Activated T-cell treated with anti-CD3 and anti-CD28 coated beads, Interleukin-2, amount 50 U/mL, for 72 hours (primary cell): ENCODE measurements at regions not wholly inside any gene's neighbourhood (a gene's known extent, or its start where the extent isn't known, plus 50 kb on each side); places are given as distances from the start of the nearest gene placed in this dataset.

ENCODE experiments used
- ATAC-seq, 2 donors: fragments of 150-1000 bp; cut with Tn5 transposase; replicated peaks in 1 of 2; 2 replicates each; pipeline ENCODE4 v1.10.0; 2021; ENCODE audit warnings: moderate library complexity in 2 of 2, mild to moderate bottlenecking in 1 of 2
- DNase-seq, 2 donors: peaks; one replicate each; pipeline ENCODE4 v3.0.0; 2021 to 2022; ENCODE audit warnings: mixed read lengths in 1 of 2
- H3K27ac Mint-ChIP-seq: one replicate; pipeline ENCODE4 v1.8.0; 2022; ENCODE audit warnings: mild to moderate bottlenecking, moderate library complexity, mixed read lengths
- H3K27me3 Mint-ChIP-seq: one replicate; pipeline ENCODE4 v1.8.0; 2022; ENCODE audit warnings: low read depth, mixed read lengths
- H3K36me3 Mint-ChIP-seq, 2 donors: one replicate each; pipeline ENCODE4 v1.8.0; 2022; ENCODE audit warnings: mixed read lengths in 2 of 2, mild to moderate bottlenecking in 1 of 2; ENCODE audit not compliant: insufficient read depth in 2 of 2
- H3K4me1 Mint-ChIP-seq: one replicate; pipeline ENCODE4 v1.8.0; 2022; ENCODE audit warnings: low read depth, mixed read lengths
- H3K4me3 Mint-ChIP-seq, 2 donors: one replicate each; pipeline ENCODE4 v1.8.0; 2022; ENCODE audit warnings: mild to moderate bottlenecking in 2 of 2, mixed read lengths in 2 of 2, moderate library complexity in 2 of 2
- H3K9me3 Mint-ChIP-seq, 2 donors: one replicate each; pipeline ENCODE4 v1.8.0; 2022; ENCODE audit warnings: mixed read lengths in 2 of 2

DNA sequence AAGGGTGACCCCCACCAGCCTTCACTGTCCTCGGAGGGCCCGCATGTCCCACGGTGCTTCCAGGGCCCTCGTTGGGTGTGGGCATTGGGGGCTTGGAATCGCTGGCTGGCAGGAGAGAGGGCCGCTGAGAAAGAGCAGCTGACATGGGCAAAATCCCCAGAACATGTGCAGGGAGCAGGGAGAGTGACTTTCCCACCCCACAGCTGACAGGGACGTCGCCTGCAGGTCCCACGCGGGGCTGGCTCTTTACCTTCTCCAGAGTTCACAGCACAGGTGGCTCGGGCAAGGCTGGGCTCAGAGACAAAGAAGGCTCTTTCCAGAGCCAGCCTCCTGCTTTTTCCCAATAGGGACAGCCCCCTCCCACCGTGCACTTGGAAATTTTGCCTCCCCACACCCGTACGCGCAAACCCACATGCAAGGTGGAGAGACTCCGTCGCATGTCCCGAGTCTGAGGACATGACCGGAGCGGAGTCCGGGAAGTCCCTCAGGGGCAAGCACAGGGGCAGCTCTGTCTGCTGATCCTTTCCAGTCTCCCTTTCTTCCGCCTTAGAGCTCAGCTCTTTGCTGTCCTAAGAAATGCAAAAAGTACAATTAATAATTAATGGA lies 370.2 kb upstream of the MYT1L start:
- ATAC-seq (no peak), DNase-seq (no peak)
- H3K36me3 Mint-ChIP-seq = no peaks in the 10 kb centered on the region
- H3K27ac Mint-ChIP-seq = no peak overlapping the region
- H3K4me3 Mint-ChIP-seq = no peak overlapping the region
- no peaks in the 10 kb centered on the region for H3K4me1 Mint-ChIP-seq
- H3K9me3 Mint-ChIP-seq = no peaks in the 10 kb centered on the region
- H3K27me3 Mint-ChIP-seq = no peaks in the 10 kb centered on the region

GRCh38 chr2:2699121-2699505 lies 368.0 kb upstream of the MYT1L start:
- H3K36me3 Mint-ChIP-seq = no peaks in the 10 kb centered on the region

GRCh38 chr2:2698182-2699120 lies 367.4 kb upstream of the MYT1L start:
- Mint-ChIP-seq H3K4me1 (no peaks in the 10 kb centered on the region), H3K27me3 (no peaks in the 10 kb centered on the region), H3K9me3 (no peaks in the 10 kb centered on the region), H3K27ac (no peak overlapping the region), H3K36me3 (no peaks in the 10 kb centered on the region), H3K4me3 (no peak overlapping the region)
- ATAC-seq (no peak), DNase-seq (peak; percentile 6 to 8)

More at GRCh38 chr2:2699121-2699505, 368.0 kb upstream of the MYT1L start:
- H3K27me3 Mint-ChIP-seq = no peaks in the 10 kb centered on the region
- H3K4me3 Mint-ChIP-seq = no peak overlapping the region
- DNase-seq (no peak), ATAC-seq (no peak)
- no peaks in the 10 kb centered on the region for H3K9me3 Mint-ChIP-seq
- no peaks in the 10 kb centered on the region for H3K4me1 Mint-ChIP-seq
- no peak overlapping the region for H3K27ac Mint-ChIP-seq

DNA sequence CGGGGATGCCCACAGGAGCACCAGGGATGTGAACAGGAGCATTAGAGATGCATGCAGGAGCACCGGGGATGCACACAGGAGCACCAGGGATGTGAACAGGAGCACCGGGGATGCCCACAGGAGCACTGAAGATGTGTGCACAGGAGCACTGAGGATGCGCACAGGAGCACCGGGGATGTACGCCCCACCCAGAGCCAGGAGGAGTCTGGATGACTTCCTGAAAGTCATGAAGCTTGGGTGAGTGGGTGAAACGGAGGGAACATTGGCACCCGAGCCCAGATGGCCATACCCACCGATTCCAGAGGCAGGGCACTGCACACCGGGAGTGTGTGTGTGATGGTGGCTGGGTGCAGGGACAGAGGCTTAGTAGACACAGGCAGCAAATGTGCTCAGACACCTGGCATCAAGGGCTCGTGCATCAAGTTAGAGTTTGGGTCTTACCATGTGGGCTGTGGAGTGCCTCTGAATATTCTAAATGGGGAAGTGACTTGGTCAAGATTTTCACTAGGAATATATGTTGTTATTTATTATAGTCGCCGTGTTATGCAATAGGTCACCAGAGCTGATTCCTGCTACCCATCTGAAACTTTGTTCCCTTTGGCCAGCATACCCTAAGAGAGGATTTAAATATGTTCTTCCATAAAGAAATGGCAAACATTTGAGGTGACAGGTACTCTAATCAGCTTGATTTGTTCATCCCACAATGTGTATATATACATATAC lies 365.8 kb upstream of the MYT1L start:
- no peak overlapping the region for H3K4me3 Mint-ChIP-seq
- no peak for ATAC-seq

GRCh38 chr2:2696325-2696724 lies 365.2 kb upstream of the MYT1L start:
- Mint-ChIP-seq H3K4me1 (no peaks in the 10 kb centered on the region), H3K4me3 (no peak overlapping the region), H3K36me3 (no peaks in the 10 kb centered on the region), H3K27me3 (no peaks in the 10 kb centered on the region), H3K27ac (no peak overlapping the region), H3K9me3 (no peaks in the 10 kb centered on the region)
- ATAC-seq = no peak
- DNase-seq = no peak

More for the DNA sequence above, 365.8 kb upstream of the MYT1L start:
- Mint-ChIP-seq H3K27ac (no peak overlapping the region), H3K9me3 (no peaks in the 10 kb centered on the region), H3K36me3 (no peaks in the 10 kb centered on the region), H3K27me3 (no peaks in the 10 kb centered on the region), H3K4me1 (no peaks in the 10 kb centered on the region)
- DNase-seq = no peak

GRCh38 chr2:2694746-2695145 lies 363.7 kb upstream of the MYT1L start:
- no peak for DNase-seq
- Mint-ChIP-seq H3K9me3 (no peaks in the 10 kb centered on the region), H3K4me1 (peaks cover 9% of the 10 kb centered on the region), H3K27me3 (no peaks in the 10 kb centered on the region), H3K27ac (no peak overlapping the region), H3K36me3 (no peaks in the 10 kb centered on the region), H3K4me3 (no peak overlapping the region)
- ATAC-seq = no peak

- Mint-ChIP-seq H3K4me1 (peaks cover 15% of the 10 kb centered on the region), H3K27ac (no peak overlapping the region)
These were observed 361.7 kb upstream of the MYT1L start for GRCh38 chr2:2692599-2693389.

GRCh38 chr2:2691419-2691818 lies 360.3 kb upstream of the MYT1L start:
- no peaks in the 10 kb centered on the region for H3K9me3 Mint-ChIP-seq
- no peak overlapping the region for H3K4me3 Mint-ChIP-seq
- ATAC-seq = no peak
- H3K27me3 Mint-ChIP-seq = no peaks in the 10 kb centered on the region
- H3K36me3 Mint-ChIP-seq = no peaks in the 10 kb centered on the region
- H3K4me1 Mint-ChIP-seq = peaks cover 23% of the 10 kb centered on the region
- H3K27ac Mint-ChIP-seq = no peak overlapping the region
- DNase-seq = no peak

More at GRCh38 chr2:2692599-2693389, 361.7 kb upstream of the MYT1L start:
- H3K9me3 Mint-ChIP-seq = no peaks in the 10 kb centered on the region
- DNase-seq (no peak), ATAC-seq (no peak)
- H3K36me3 Mint-ChIP-seq = no peaks in the 10 kb centered on the region
- H3K4me3 Mint-ChIP-seq = no peak overlapping the region
- H3K27me3 Mint-ChIP-seq = no peaks in the 10 kb centered on the region

DNA sequence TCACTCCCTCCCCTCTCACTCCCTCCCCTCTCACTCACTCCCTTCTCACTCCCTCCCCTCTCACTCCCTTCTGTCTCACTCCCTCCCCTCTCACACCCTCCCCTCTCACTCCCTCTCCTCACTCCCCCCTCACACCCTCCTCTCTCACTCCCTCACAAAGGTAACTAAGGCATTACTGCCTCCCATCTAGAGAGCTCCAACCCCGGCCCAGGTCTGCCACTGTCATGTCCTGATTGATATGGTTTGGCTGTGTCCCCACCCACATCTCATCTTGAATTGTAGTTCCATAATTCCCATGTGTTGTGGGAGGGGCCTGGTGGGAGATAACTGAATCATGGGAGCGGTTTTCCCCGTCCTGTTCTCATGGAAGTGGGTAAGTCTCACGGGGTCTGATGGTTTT lies 359.9 kb upstream of the MYT1L start:
- Mint-ChIP-seq H3K4me3 (no peak overlapping the region), H3K36me3 (no peaks in the 10 kb centered on the region), H3K27ac (no peak overlapping the region), H3K27me3 (no peaks in the 10 kb centered on the region), H3K4me1 (peaks cover 28% of the 10 kb centered on the region), H3K9me3 (no peaks in the 10 kb centered on the region)
- ATAC-seq (no peak), DNase-seq (no peak)

DNA sequence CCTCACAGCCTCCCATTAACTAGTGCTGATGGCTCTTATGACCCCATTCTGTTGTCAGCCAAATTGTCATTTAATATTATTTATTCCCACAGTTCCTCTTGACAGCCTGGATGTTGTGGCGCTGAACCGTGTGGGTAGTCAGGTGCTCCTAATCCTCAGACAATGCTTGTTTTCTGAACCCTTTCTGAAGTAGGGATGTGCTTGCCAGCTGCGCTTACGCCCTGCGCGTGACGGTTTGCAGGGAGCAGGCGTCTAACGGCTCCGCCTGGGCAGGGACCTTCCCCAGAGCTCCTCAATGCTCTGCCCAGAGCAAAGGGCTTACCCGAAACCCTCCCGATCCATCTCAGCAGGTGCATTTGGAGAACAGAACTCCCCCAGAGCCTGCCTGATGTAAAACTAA lies 358.2 kb upstream of the MYT1L start:
- no peaks in the 10 kb centered on the region for H3K9me3 Mint-ChIP-seq
- DNase-seq (no peak), ATAC-seq (no peak)
- no peaks in the 10 kb centered on the region for H3K27me3 Mint-ChIP-seq
- H3K27ac Mint-ChIP-seq = no peak overlapping the region
- H3K4me1 Mint-ChIP-seq = peaks cover 33% of the 10 kb centered on the region
- H3K4me3 Mint-ChIP-seq = no peak overlapping the region
- no peaks in the 10 kb centered on the region for H3K36me3 Mint-ChIP-seq

DNA sequence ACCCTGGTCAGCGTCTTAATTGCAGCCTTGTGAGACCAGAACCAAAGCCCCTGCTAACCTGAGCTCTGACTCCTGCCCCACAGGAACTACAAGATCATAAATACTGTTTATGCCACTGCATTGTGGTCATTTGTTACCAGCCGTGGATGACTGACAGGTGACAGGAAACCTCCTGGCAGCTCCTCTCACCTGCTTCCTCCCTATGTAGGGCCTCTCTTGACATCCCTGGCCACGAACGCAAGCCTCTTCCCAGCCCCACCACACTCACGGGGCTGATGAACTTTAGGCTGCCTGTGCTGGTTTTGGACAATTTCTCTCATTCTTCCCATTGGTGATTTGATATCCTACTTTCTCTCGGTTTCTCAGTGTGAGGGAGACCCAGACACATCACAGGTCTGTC lies 357.2 kb upstream of the MYT1L start:
- no peak overlapping the region for H3K27ac Mint-ChIP-seq
- DNase-seq = no peak
- H3K4me1 Mint-ChIP-seq = peaks cover 42% of the 10 kb centered on the region
- H3K36me3 Mint-ChIP-seq = no peaks in the 10 kb centered on the region
- peak in 1 of 2 donors; percentile 33 for ATAC-seq
- no peaks in the 10 kb centered on the region for H3K9me3 Mint-ChIP-seq
- no peaks in the 10 kb centered on the region for H3K27me3 Mint-ChIP-seq
- H3K4me3 Mint-ChIP-seq = no peak overlapping the region

GRCh38 chr2:2687745-2688144 lies 356.7 kb upstream of the MYT1L start:
- H3K27ac Mint-ChIP-seq = no peak overlapping the region
- H3K36me3 Mint-ChIP-seq = no peaks in the 10 kb centered on the region
- no peaks in the 10 kb centered on the region for H3K27me3 Mint-ChIP-seq
- no peak for ATAC-seq
- DNase-seq = no peak
- no peak overlapping the region for H3K4me3 Mint-ChIP-seq
- no peaks in the 10 kb centered on the region for H3K9me3 Mint-ChIP-seq
- H3K4me1 Mint-ChIP-seq = peaks cover 46% of the 10 kb centered on the region
